IPS-18c (cell line): ENCODE measurements at regions not wholly inside any gene's neighbourhood (a gene's known extent, or its start where the extent isn't known, plus 50 kb on each side); places are given as distances from the start of the nearest gene placed in this dataset.

Experiments used
- H3K4me3 ChIP-seq: 2 replicates; pipeline ENCODE4 v1.7.0; 2013; ENCODE audit warnings: low read depth, mild to moderate bottlenecking, low read length, moderate library complexity; ENCODE audit not compliant: insufficient read depth
- H3K9me3 ChIP-seq: one replicate; pipeline ENCODE4 v1.6.1; 2013; ENCODE audit warnings: mild to moderate bottlenecking, low read length, moderate library complexity; ENCODE audit not compliant: control insufficient read depth, insufficient read depth

- Histone ChIP-seq H3K9me3 (no peaks in the 10 kb centered on the region), H3K4me3 (no peak overlapping the region)
Measured at GRCh38 chr11:27207025-27207650, 155.9 kb downstream of the CCDC34 start.

GRCh38 chr11:27205779-27206570, 157.0 kb downstream of the CCDC34 start:
- Histone ChIP-seq H3K4me3 (no peak overlapping the region), H3K9me3 (no peaks in the 10 kb centered on the region)

GRCh38 chr11:27205250-27205649, 157.8 kb downstream of the CCDC34 start:
- Histone ChIP-seq H3K4me3 (no peak overlapping the region), H3K9me3 (no peaks in the 10 kb centered on the region)

DNA sequence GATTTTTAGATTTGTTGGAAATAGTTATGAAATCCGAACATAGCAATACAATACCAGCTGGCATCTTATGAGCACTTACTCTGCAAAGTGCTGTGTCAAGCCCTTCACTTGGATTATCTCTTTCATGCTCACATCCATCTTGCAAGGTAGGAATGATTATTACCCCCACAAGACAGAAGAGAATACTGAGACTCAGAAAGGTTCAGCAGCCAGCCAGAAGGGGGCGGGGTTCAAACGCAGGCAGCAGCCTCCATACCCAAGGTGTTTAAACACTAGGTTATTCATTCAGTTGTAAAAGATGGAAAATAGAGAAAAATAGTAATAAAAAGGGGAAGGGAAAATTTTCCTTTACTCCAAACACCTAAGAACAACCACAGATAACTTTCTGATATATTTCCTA, 158.5 kb downstream of the CCDC34 start:
- Histone ChIP-seq H3K9me3 (no peaks in the 10 kb centered on the region), H3K4me3 (no peak overlapping the region)

- Histone ChIP-seq H3K4me3 (no peak overlapping the region), H3K9me3 (no peaks in the 10 kb centered on the region)
Measured at GRCh38 chr11:27203077-27203647, 159.9 kb downstream of the CCDC34 start.

GRCh38 chr11:27201454-27202302, 161.1 kb downstream of the BBOX1 start:
- no peaks in the 10 kb centered on the region for H3K9me3 ChIP-seq
- H3K4me3 ChIP-seq = no peak overlapping the region

- no peaks in the 10 kb centered on the region for H3K9me3 ChIP-seq
- H3K4me3 ChIP-seq = no peak overlapping the region
Measured at GRCh38 chr11:27200779-27201453, 160.3 kb downstream of the BBOX1 start.

DNA sequence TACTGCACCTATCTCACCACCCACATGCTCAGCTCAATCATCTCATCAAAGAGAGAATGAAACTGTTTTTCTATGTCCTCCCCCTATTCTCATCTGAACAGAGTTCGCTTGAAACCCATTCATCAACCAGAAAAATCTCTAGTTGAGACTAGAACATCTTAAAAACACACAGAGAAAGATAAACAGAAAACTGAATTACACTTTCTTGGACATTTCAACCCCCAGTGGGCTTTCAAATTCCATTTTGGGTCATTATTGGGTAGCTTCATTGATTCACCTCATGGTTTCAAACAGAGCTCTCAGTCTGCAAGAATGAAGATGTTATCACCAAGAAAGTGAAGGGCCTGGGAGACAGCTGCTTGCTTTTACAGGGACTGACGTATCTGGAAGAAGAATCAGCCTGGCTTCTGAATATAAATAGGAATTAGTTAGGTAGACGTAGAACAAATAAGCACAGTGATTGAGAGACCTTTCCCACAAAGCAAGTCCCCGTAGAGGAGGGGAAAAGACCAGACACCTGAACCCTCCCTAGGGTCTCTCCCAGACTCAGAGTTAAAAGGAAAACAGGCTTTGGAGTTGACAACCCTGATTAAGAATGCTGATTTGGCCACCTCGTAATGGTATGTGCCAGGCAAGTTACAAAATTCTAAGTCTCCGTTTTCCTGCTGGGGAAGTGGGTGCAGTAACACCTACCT, 155.7 kb downstream of the BBOX1 start:
- Histone ChIP-seq H3K9me3 (no peaks in the 10 kb centered on the region), H3K4me3 (no peak overlapping the region)

GRCh38 chr11:27195837-27196202, 155.2 kb downstream of the BBOX1 start:
- no peaks in the 10 kb centered on the region for H3K9me3 ChIP-seq
- H3K4me3 ChIP-seq = no peak overlapping the region

GRCh38 chr11:27194976-27195375, 154.4 kb downstream of the BBOX1 start:
- Histone ChIP-seq H3K4me3 (no peak overlapping the region), H3K9me3 (no peaks in the 10 kb centered on the region)

DNA sequence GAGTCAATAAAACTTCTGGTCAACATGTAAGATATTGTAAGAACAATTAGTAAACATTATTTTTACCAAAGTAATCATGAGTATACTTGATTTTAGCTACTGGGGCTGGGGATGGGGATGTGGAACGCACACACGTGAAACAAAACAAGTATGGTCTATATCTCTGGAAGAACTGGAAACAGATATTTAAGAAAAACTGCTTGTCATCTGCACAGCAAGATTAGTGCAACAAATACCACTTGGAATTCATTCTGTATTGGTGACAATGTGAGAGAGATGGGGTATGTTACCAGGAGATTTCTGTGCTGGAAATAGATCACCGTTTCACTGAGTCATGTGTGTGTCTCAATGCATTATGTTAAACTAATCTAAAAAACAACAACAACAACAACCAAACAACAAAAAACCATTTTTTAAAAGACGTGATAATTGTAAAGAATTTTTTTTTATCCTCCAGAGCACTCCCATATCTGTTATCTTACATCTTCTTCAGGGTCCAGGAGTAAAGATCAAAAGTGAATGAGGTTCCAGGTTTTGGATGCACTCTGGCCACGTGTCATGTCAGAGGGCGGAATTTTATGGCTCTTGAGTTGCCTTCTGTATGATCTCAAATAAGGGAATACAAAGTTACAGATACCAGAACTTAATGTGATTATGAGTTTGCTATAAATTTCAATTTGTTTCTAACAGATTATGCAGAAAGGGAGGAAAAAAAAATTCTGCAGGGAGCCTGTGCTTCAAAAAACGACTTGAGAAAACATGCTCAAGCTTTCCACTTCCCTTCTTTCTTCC, 153.0 kb downstream of the BBOX1 start:
- Histone ChIP-seq H3K9me3 (no peaks in the 10 kb centered on the region), H3K4me3 (no peak overlapping the region)

GRCh38 chr11:27192184-27192583, 151.6 kb downstream of the BBOX1 start:
- Histone ChIP-seq H3K4me3 (no peak overlapping the region), H3K9me3 (no peaks in the 10 kb centered on the region)

DNA sequence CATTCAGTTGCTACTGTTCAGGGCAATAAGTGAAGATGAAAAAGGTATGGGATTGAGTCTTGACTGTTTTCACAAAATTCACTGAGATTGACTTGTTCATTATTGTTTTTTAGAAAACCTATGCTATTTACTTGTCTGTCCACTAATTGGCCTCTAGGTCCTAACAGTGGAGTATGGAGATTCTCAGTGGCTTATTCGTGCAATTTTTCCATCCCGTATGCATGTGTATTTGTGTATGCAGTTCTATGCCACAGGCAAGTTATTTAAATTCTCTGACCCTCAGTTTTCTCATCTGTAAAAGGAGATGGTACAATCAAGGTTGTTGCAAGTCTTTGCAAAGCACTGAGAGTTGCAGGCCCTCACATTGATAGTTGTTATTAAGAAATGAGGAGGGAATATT, 151.0 kb downstream of the BBOX1 start:
- Histone ChIP-seq H3K9me3 (no peaks in the 10 kb centered on the region), H3K4me3 (no peak overlapping the region)

- H3K9me3 ChIP-seq = no peaks in the 10 kb centered on the region
- no peak overlapping the region for H3K4me3 ChIP-seq
Measured at GRCh38 chr11:27188696-27189095, 148.1 kb downstream of the BBOX1 start.

DNA sequence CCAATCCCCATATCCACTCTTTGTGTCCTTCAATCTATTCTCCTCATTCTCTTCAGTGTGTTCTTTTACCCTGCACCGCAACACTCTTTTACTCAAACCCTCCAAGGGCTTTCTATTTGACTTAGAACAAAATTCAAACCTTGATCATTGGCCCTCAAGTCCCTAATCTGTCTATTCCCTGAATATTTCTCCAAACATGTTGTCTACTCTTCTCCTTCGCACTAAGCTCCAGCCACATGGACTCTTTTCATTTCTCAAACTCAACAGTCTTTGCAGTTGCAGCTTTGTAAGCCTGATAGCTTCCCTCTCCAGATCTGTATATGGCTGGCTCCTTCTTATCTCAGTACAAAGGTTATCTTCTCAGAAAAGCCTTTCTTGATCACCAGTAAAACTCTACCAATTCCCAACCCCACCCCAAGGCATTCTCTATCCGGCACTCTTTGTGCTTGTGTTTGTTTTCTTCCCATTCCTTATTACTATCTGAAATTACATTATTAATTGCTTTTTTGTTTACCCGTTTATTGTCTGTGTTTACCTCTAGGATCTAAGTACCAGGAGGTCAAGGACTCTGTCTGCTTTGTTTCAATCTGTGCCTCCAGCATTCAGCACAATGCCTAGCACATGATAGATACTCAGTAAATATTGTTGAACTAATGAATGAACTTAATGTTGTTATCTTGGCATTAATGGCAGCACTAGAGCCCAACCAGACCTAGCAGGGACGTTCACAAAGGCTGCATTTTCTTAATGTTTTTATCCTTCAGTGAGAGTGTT, 147.4 kb downstream of the BBOX1 start:
- no peaks in the 10 kb centered on the region for H3K9me3 ChIP-seq
- no peak overlapping the region for H3K4me3 ChIP-seq
